Epithelial cell of esophagus (primary cell): ENCODE measurements at regions not wholly inside any gene's neighbourhood (a gene's known extent, or its start where the extent isn't known, plus 50 kb on each side); places are given as distances from the start of the nearest gene placed in this dataset.

Experiments used
- DNase-seq: peaks from one replicate; pipeline ENCODE4 v3.0.0; 2010; ENCODE audit warnings: low read depth
- H3K4me3 ChIP-seq: 2 replicates; pipeline ENCODE4 v1.5.1; 2011; ENCODE audit warnings: mild to moderate bottlenecking, low read length, control low read depth
- TF ChIP-seq, protein P1 (sequence below): IDR thresholded peaks from 2 replicates; pipeline ENCODE4 v1.5.1; 2011; ENCODE audit warnings: low read depth, mild to moderate bottlenecking, low read length, control low read depth, inconsistent platforms; ENCODE audit not compliant: insufficient read depth; ENCODE audit errors: missing control alignments

DNA sequence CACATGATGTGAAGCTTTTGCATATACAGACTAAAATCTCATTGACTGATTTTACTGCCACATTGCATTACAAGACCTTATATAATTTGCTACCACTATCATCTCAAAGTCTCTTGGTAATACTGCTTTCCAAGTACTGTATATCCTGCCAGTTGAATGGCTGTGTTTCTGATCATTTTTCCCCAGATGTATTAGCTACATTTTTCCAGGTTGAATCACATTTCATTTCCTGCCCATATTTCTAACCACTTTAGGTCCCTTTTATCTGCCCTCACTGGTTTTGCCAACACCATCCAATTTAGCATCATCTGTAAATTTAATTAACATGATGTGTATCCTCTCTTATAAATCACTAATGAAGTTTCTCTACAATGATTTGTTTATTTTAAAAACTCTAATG lies 365.7 kb upstream of the PMFBP1 start:
- H3K4me3 ChIP-seq: no peak overlapping the region
- TF ChIP-seq, protein P1, sequence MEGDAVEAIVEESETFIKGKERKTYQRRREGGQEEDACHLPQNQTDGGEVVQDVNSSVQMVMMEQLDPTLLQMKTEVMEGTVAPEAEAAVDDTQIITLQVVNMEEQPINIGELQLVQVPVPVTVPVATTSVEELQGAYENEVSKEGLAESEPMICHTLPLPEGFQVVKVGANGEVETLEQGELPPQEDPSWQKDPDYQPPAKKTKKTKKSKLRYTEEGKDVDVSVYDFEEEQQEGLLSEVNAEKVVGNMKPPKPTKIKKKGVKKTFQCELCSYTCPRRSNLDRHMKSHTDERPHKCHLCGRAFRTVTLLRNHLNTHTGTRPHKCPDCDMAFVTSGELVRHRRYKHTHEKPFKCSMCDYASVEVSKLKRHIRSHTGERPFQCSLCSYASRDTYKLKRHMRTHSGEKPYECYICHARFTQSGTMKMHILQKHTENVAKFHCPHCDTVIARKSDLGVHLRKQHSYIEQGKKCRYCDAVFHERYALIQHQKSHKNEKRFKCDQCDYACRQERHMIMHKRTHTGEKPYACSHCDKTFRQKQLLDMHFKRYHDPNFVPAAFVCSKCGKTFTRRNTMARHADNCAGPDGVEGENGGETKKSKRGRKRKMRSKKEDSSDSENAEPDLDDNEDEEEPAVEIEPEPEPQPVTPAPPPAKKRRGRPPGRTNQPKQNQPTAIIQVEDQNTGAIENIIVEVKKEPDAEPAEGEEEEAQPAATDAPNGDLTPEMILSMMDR: no peak
- DNase-seq: peak; percentile 10

DNA sequence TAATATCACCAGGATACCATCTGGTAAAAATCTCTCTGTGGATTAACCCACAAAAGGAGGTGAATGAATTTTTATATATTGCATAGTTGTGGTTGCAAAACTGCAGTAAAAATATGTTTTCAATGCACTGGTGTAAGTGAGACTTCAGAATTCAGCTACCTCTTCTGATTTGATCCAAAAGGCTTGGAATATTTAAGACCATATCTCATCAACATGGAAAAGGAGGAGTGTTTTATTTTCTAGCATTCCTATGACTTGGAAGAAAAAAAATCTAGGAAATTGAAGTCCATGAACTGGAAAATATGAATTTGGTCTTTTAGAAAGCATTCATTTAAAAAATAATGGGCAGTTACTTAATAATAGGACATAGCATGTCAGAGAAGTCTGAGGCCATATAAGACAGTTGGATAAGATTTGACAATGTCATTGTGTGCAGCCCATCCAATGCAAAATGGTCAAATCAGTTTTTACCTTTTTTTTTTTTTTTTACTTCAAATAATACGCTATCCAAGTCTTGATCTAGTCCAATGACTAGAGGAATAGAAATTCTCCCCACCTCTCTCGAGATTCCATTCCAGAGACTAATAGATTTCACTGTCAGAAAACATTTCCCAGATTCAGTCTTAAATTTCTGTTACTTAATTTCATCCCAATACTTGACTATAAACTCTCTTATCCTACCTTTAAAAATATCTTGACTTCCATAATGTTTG lies 364.9 kb upstream of the PMFBP1 start:
- no peak overlapping the region for H3K4me3 ChIP-seq
- no peak for DNase-seq

DNA sequence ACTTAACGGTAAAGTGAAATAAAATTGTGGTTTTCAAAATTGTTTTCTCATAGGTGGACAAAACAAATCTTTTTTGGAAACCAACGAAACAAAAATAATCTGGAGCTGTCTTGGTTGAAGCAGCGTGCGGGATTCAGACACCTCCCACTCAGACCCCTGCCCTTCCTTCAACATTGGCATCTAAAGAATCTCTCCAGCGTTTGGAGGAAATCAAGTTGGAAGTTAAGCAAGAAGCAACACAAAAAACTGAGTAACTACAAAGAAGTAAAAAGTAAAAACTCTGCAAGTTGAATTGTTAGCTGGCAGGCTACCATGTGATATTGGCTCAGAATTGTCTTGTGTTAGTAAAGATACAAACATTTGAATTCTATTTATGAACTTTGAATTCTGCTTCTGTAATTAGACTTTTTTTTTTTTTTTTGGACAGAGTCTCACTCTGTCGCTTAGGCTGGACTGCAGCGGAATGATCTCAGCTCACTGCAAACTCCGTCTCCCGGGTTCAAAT lies 361.0 kb upstream of the PMFBP1 start:
- no peak overlapping the region for H3K4me3 ChIP-seq
- TF ChIP-seq, protein P1: no peak
- no peak for DNase-seq

More for the DNA sequence above, 364.9 kb upstream of the PMFBP1 start:
- TF ChIP-seq, protein P1: no peak

DNA sequence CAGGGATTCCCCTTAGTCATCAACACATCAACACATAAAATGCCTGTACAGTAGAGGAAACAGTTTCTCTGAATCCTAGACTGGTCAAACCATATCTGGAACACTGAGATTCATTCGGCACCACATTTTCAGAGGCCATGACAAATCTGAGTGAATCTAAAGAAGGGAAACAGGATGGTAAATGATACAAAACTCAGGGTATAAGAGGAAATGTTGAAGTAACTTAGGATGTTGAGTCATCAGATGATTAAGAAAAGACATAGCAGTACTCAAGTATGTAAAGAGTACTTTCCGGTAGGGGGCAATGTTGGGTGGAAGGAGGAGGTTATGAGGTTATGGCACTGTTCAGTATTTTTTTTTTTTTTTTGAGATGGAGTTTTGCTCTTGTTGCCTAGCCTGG lies 358.5 kb upstream of the PMFBP1 start:
- TF ChIP-seq, protein P1: peak; percentile 12
- DNase-seq: peak; percentile 81
- no peak overlapping the region for H3K4me3 ChIP-seq

DNA sequence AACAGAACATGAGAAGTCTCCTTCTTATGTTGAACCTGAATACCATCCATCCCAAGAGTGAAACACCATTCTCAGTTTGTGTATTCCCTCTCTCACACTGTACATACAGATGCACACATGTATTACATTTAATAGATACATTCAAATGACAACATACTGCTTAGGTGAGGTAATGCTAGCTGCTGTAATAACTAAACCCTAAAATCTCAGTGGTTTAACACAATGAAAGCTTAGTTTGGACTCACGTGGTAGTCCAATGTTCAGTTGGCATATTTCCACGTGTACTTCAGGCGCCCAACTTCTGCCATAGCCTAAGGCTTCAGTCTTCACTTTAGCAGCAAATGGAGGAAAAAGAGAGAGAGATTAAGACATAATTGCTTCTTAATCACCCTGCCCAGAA lies 351.1 kb upstream of the PMFBP1 start:
- no peak for DNase-seq
- TF ChIP-seq, protein P1: no peak
- no peak overlapping the region for H3K4me3 ChIP-seq

DNA sequence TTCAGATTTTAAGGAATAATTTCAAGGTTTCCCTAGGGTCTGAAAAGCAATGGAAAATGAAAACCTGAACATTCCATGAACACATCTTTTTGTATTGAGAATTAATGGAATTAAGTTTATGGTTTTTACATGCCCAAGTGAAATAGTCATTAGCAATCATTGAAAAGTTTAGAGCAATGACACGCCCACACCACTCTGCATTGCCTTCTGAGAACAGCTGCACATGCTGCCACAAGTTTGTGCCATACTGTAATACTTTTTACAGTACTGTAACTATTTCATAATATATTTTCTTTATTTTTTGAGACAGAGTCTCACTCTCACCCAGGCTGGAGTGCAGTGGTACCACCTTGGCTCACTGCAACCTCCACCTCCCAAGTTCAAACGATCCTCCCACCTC lies 345.2 kb upstream of the PMFBP1 start:
- peak; percentile 82 for DNase-seq
- TF ChIP-seq, protein P1: no peak
- no peak overlapping the region for H3K4me3 ChIP-seq

DNA sequence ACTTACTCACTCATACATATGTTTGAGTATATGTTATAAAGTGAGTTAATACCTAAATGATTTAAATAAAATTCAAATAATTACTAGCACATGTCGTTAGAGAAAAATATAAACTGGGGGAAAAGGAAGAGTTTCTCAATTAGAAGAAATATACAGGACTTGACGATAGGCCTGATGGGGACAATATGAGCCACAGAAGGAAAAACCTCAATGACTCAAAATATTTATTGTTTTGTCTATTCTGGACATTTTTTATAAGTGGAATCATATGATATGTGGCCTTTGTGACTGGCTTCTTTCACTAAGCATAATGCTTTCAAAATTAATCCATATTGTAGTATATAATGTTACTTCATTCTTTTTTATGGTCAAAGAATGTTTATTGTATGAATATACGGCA lies 339.2 kb upstream of the PMFBP1 start:
- no peak for DNase-seq
- no peak overlapping the region for H3K4me3 ChIP-seq
- TF ChIP-seq, protein P1: no peak
